ENCODE measurements at regions not wholly inside any gene's neighbourhood (a gene's known extent, or its start where the extent isn't known, plus 50 kb on each side); places are given as distances from the start of the nearest gene placed in this dataset.

GRCh38 chr21:41023936-41024335, 144.0 kb upstream of the BACE2 start:
- no peak overlapping the region for H3K14ac ChIP-seq (replicated peaks; ENCODE audit: low read depth, low read length)
- TF ChIP-seq MAZ (IDR thresholded peaks at IDR 0.05; ENCODE audit: borderline replicate concordance, low read depth, low read length) (no peak), CEBPB (IDR thresholded peaks at IDR 0.05; ENCODE audit: low read depth, low read length) (no peak), RCOR1 (IDR thresholded peaks at IDR 0.05; ENCODE audit: insufficient replicate concordance, low read length) (no peak)
- H4K5ac ChIP-seq (ENCODE audit: low read depth, low read length) = no peak overlapping the region
- H3K23ac ChIP-seq (ENCODE audit: low read depth, low read length) = no peak overlapping the region
- H3K79me1 ChIP-seq (ENCODE audit: low read depth in 1 of 2, low read length in 2 of 2) = no peaks in the 10 kb centered on the region
- no peak overlapping the region for H4K91ac ChIP-seq (ENCODE audit: insufficient read depth, low read depth, low read length)
- in situ Hi-C loops (cut with MboI; ENCODE audit: low sequenced_read_pairs) (no loop called here), intact Hi-C loops (cut with micrococcal nuclease) (no loop called here), dilution Hi-C loops (cut with HindIII; ENCODE audit: low sequenced_read_pairs, unreplicated experiment) (no loop called here)
- no peak overlapping the region for H3K18ac ChIP-seq (ENCODE audit: low read depth, low read length)
- H3K36me3 ChIP-seq (ENCODE audit: control insufficient read depth, insufficient read depth, low read length) = no peaks in the 10 kb centered on the region
- no peak overlapping the region for H3K9ac ChIP-seq (ENCODE audit: low read depth, low read length)
- ChIA-PET CTCF (no interaction called here), POLR2A (ENCODE audit: unreplicated experiment) (no interaction called here)
- no peak overlapping the region for H2AFZ ChIP-seq (replicated peaks; ENCODE audit: low read length, poor library complexity)
- no peak overlapping the region for H2BK5ac ChIP-seq (ENCODE audit: low read depth, low read length, poor library complexity, severe bottlenecking)
- DNase-seq = no peak
- H2AK9ac ChIP-seq (replicated peaks; ENCODE audit: low read depth, low read length, poor library complexity) = no peak overlapping the region
- no TSS peak for BruUV-seq (replicated peaks)
- no peak overlapping the region for H2BK15ac ChIP-seq (ENCODE audit: low read depth, low read length)
- H2BK120ac ChIP-seq (ENCODE audit: low read depth, low read length) = no peak overlapping the region
- H2BK20ac ChIP-seq (ENCODE audit: low read depth, low read length) = no peak overlapping the region
- no peaks in the 10 kb centered on the region for H3K27me3 ChIP-seq (ENCODE audit: control insufficient read depth, insufficient read depth, low read length)
- H3K56ac ChIP-seq (ENCODE audit: extremely low read depth, insufficient read depth, low read length) = no peak overlapping the region
- H4K20me1 ChIP-seq (ENCODE audit: insufficient read depth, low read length) = no peaks in the 10 kb centered on the region
- no peaks in the 10 kb centered on the region for H3K9me1 ChIP-seq (ENCODE audit: insufficient read depth, low read length)
- no CpG with 5 or more reads among the region's 7 CpGs for WGBS, 2 experiments (ENCODE audit: extremely low coverage in 2 of 2, insufficient read length in 1 of 2)
- ATAC-seq (ENCODE audit: low read depth) = no peak
- H3K4me2 ChIP-seq (ENCODE audit: low read depth, low read length) = no peak overlapping the region
- no peak overlapping the region for H3K4ac ChIP-seq (ENCODE audit: low read depth, low read length)
- H3K27ac ChIP-seq (ENCODE audit: insufficient read depth, low read length) = no peak overlapping the region
- no peaks in the 10 kb centered on the region for H3K4me1 ChIP-seq (ENCODE audit: control insufficient read depth, insufficient read depth, low read length)
- H3K4me3 ChIP-seq (ENCODE audit: insufficient read depth, low read depth, low read length) = no peak overlapping the region
- H2AK5ac ChIP-seq (ENCODE audit: low read depth, low read length) = no peak overlapping the region
- peaks cover 15% of the 10 kb centered on the region for H3K9me3 ChIP-seq (ENCODE audit: control insufficient read depth, insufficient read depth, low read length)
- no peak overlapping the region for H4K8ac ChIP-seq (ENCODE audit: low read depth in 2 of 2, low read length in 2 of 2)
